Body of pancreas (tissue), 4 donors: ENCODE measurements at regions not wholly inside any gene's neighbourhood (a gene's known extent, or its start where the extent isn't known, plus 50 kb on each side); places are given as distances from the start of the nearest gene placed in this dataset.

Experiments used
- ATAC-seq: fragments of 150-250 bp; one replicate; pipeline ENCODE4 v1.9.1; 2016
- DNase-seq, 4 donors: peaks; one replicate each; pipeline ENCODE4 v3.0.0-alpha.2; 2019
- H3K27ac ChIP-seq, 4 donors: fragments of 200-600 bp; sonication (generic); 1 replicate in 3 of 4; 2 replicates in 1 of 4; pipeline versions ENCODE4 v1.5.1 to v1.6.1; 2016 to 2019; ENCODE audit warnings: mild to moderate bottlenecking in 1 of 4, mixed read lengths in 1 of 4, moderate library complexity in 1 of 4
- H3K27me3 ChIP-seq, 2 donors: fragments of 200-600 bp; sonication (generic); one replicate each; pipeline ENCODE4 v1.6.0; 2016; ENCODE audit warnings: mild to moderate bottlenecking in 1 of 2
- H3K36me3 ChIP-seq, 2 donors: fragments of 200-600 bp; sonication (generic); replicated peaks in 1 of 2; 2 replicates each; pipeline ENCODE4 v1.5.1; 2016; ENCODE audit warnings: low read depth in 2 of 2; ENCODE audit not compliant: insufficient read depth in 1 of 2
- H3K4me1 ChIP-seq: fragments of 200-600 bp; sonication (generic); one replicate; pipeline ENCODE4 v1.6.0; 2016
- H3K4me3 ChIP-seq, 2 donors: fragments of 200-600 bp; sonication (generic); 1 replicate in 1 of 2; 2 replicates in 1 of 2; pipeline ENCODE4 v1.5.1; 2016 to 2019
- H3K9me3 ChIP-seq, 3 donors: fragments of 200-600 bp; sonication (generic); 1 replicate in 2 of 3; 2 replicates in 1 of 3; pipeline ENCODE4 v1.5.1; 2016
- POLR2A ChIP-seq, 3 donors: fragments of 450-650 bp; IDR thresholded peaks; one replicate each; pipeline ENCODE4 v1.6.1; 2016; ENCODE audit warnings: antibody characterized with exemption in 3 of 3, mild to moderate bottlenecking in 2 of 3
- WGBS, 2 donors: methylation state at CpG; one replicate each; pipeline ENCODE4 v1.1.5; 2017; 5-methylcytosine and 5-hydroxymethylcytosine counted together
- intact Hi-C: fragments of 100-400 bp; cut with DNase I; formaldehyde crosslinking; loops from one replicate; pipeline ENCODE4 v1.15.1; 2023
- TF ChIP-seq, protein P1 (sequence below), 7 experiments: fragments of 450-650 bp in 4 of 7; fragments of 200-600 bp in 3 of 7; sonication (generic) in 3 of 7; IDR thresholded peaks; one replicate each; pipeline ENCODE4 v1.5.1; 2016 to 2019; ENCODE audit warnings: antibody characterized with exemption in 7 of 7

DNA sequence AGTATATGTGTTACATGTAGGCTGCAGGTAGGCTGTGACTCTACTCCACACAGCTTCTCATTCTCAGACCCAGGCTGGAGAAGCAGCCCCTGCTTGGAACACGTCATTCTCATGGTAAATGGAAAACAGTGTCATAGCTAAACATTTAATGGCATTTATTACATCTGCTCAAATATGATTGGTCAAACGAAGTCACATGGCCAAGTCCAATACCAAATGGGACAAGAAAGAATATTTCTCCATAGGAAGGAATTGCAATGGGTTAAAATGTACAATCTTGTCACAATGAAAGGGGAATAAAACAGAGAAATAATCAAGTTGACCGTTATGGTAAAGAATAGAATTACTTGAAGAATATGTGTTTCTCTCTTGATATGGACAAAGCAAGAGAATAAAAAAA, 198.6 kb downstream of the ANAPC10 start:
- WGBS, 2 donors = 49 to 63% methylated on average over 3 of the region's 3 CpGs
- Histone ChIP-seq H3K9me3 (no peaks in the 10 kb centered on the region), H3K36me3 (no peaks in the 10 kb centered on the region), H3K4me3 (no peak overlapping the region), H3K4me1 (no peaks in the 10 kb centered on the region), H3K27me3 (no peaks in the 10 kb centered on the region), H3K27ac (no peak overlapping the region)
- TF ChIP-seq, protein P1, sequence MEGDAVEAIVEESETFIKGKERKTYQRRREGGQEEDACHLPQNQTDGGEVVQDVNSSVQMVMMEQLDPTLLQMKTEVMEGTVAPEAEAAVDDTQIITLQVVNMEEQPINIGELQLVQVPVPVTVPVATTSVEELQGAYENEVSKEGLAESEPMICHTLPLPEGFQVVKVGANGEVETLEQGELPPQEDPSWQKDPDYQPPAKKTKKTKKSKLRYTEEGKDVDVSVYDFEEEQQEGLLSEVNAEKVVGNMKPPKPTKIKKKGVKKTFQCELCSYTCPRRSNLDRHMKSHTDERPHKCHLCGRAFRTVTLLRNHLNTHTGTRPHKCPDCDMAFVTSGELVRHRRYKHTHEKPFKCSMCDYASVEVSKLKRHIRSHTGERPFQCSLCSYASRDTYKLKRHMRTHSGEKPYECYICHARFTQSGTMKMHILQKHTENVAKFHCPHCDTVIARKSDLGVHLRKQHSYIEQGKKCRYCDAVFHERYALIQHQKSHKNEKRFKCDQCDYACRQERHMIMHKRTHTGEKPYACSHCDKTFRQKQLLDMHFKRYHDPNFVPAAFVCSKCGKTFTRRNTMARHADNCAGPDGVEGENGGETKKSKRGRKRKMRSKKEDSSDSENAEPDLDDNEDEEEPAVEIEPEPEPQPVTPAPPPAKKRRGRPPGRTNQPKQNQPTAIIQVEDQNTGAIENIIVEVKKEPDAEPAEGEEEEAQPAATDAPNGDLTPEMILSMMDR (IDR thresholded peaks at IDR 0.05) = no peak
- no peak for TF ChIP-seq POLR2A (IDR thresholded peaks at IDR 0.05)
- DNase-seq = no peak
- intact Hi-C loops = no loop called here
- no peak for ATAC-seq

GRCh38 chr4:144901141-144901540, 196.9 kb downstream of the ANAPC10 start:
- no peaks in the 10 kb centered on the region for H3K4me1 ChIP-seq
- H3K27me3 ChIP-seq = no peaks in the 10 kb centered on the region
- intact Hi-C loops = no loop called here
- ATAC-seq (no peak), DNase-seq (no peak)
- H3K27ac ChIP-seq = no peak overlapping the region
- H3K36me3 ChIP-seq = no peaks in the 10 kb centered on the region
- H3K9me3 ChIP-seq = no peaks in the 10 kb centered on the region
- WGBS, 2 donors = 81% methylated on average over 2 of the region's 2 CpGs
- TF ChIP-seq, protein P1 (IDR thresholded peaks at IDR 0.05) = no peak
- no peak for TF ChIP-seq POLR2A (IDR thresholded peaks at IDR 0.05)
- no peak overlapping the region for H3K4me3 ChIP-seq

DNA sequence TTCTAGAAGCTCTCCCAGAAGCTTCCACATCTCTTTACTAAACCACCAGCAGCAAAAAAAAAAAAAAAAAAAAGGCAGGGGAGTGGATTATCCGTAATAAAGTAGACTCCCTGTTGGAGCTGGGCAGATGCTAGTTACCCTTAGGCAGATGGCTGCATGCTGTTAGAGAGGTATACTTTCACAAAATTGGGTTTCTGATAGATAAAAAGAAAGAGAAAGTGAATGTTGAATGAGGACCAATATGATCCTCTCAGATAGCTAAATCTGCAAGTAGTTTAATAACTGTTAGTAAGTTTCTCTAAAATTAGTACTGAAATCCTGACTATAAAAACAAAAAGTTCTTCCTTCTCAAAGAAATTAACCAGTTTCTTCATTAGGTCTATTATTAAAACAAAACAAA, 195.4 kb downstream of the ANAPC10 start:
- intact Hi-C loops = no loop called here
- 24 to 49% methylated on average over 1 of the region's 1 CpG for WGBS, 2 donors
- no peaks in the 10 kb centered on the region for H3K4me1 ChIP-seq
- ATAC-seq = no peak
- no peak overlapping the region for H3K27ac ChIP-seq
- H3K27me3 ChIP-seq = no peaks in the 10 kb centered on the region
- no peaks in the 10 kb centered on the region for H3K36me3 ChIP-seq
- no peaks in the 10 kb centered on the region for H3K9me3 ChIP-seq
- no peak for DNase-seq
- H3K4me3 ChIP-seq = no peak overlapping the region
- TF ChIP-seq POLR2A (IDR thresholded peaks at IDR 0.05) = no peak
- TF ChIP-seq, protein P1 (IDR thresholded peaks at IDR 0.05) = no peak

GRCh38 chr4:144903953-144904711, 193.9 kb downstream of the ANAPC10 start:
- intact Hi-C loops = no loop called here

More at GRCh38 chr4:144903953-144904711, 193.9 kb downstream of the ANAPC10 start:
- Histone ChIP-seq H3K27me3 (no peaks in the 10 kb centered on the region), H3K36me3 (no peaks in the 10 kb centered on the region), H3K4me3 (no peak overlapping the region), H3K4me1 (no peaks in the 10 kb centered on the region), H3K9me3 (no peaks in the 10 kb centered on the region), H3K27ac (no peak overlapping the region)
- ATAC-seq (no peak), DNase-seq (no peak)
- 46 to 51% methylated on average over 3 of the region's 3 CpGs for WGBS, 2 donors
- no peak for TF ChIP-seq POLR2A (IDR thresholded peaks at IDR 0.05)
- TF ChIP-seq, protein P1 (IDR thresholded peaks at IDR 0.05) = no peak
